Activated naive CD8-positive, alpha-beta T cell treated with anti-CD3 and anti-CD28 coated beads, Interleukin-2, amount 50 U/mL, for 24 hours (primary cell): ENCODE measurements at regions not wholly inside any gene's neighbourhood (a gene's known extent, or its start where the extent isn't known, plus 50 kb on each side); places are given as distances from the start of the nearest gene placed in this dataset.
"Not testable (repeated sequence)": the region's sequence is repeated elsewhere in the genome, so short reads cannot be mapped to it uniquely, and the experiment has no call there.

Source experiments
- ATAC-seq: fragments of 150-1000 bp; cut with Tn5 transposase; one replicate; pipeline ENCODE4 v1.10.0; 2021
- DNase-seq: peaks from one replicate; pipeline ENCODE4 v3.0.0; 2021
- H3K27ac Mint-ChIP-seq: one replicate; pipeline ENCODE4 v1.8.0; 2021; ENCODE audit warnings: mild to moderate bottlenecking, mixed read lengths
- H3K27me3 Mint-ChIP-seq: one replicate; pipeline ENCODE4 v1.8.0; 2021; ENCODE audit warnings: mixed read lengths
- H3K36me3 Mint-ChIP-seq: one replicate; pipeline ENCODE4 v1.8.0; 2021; ENCODE audit warnings: low read depth, mixed read lengths
- H3K4me1 Mint-ChIP-seq: one replicate; pipeline ENCODE4 v1.8.0; 2021; ENCODE audit warnings: mixed read lengths
- H3K4me3 Mint-ChIP-seq: one replicate; pipeline ENCODE4 v1.8.0; 2021; ENCODE audit warnings: mild to moderate bottlenecking, moderate library complexity, mixed read lengths
- H3K9me3 Mint-ChIP-seq: one replicate; pipeline ENCODE4 v1.8.0; 2021; ENCODE audit warnings: mixed read lengths

GRCh38 chr7:20916311-20916710, 129.6 kb upstream of the SP8 start:
- ATAC-seq (no peak), DNase-seq (no peak)
- Mint-ChIP-seq H3K36me3 (no peaks in the 10 kb centered on the region), H3K4me3 (no peak overlapping the region), H3K9me3 (no peaks in the 10 kb centered on the region), H3K27ac (no peak overlapping the region), H3K27me3 (no peaks in the 10 kb centered on the region), H3K4me1 (no peaks in the 10 kb centered on the region)

DNA sequence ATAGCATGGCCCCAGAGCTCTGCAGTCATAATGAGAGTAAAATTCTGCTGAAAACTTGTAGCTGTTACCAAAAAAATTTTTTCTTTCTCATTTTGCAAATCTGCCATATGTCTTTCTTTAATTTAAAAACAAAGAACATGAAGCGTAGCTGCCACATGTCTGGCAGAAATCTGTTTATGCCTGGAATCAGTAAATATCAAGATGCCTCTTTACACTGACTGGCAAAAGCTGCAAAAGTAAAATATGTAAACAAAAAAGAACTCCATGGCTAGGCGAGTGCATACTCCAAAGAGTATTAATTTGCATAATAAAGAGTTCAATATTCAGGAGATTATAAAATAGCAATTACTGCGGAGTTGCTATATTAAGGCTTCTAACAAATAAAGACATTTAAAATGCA, 130.9 kb upstream of the SP8 start:
- no peaks in the 10 kb centered on the region for H3K36me3 Mint-ChIP-seq
- H3K27me3 Mint-ChIP-seq, result peaks cover 2% of the 10 kb centered on the region
- DNase-seq, result no peak
- no peak for ATAC-seq
- no peak overlapping the region for H3K4me3 Mint-ChIP-seq
- no peak overlapping the region for H3K27ac Mint-ChIP-seq
- H3K9me3 Mint-ChIP-seq, result peaks cover 4% of the 10 kb centered on the region
- H3K4me1 Mint-ChIP-seq, result no peaks in the 10 kb centered on the region

DNA sequence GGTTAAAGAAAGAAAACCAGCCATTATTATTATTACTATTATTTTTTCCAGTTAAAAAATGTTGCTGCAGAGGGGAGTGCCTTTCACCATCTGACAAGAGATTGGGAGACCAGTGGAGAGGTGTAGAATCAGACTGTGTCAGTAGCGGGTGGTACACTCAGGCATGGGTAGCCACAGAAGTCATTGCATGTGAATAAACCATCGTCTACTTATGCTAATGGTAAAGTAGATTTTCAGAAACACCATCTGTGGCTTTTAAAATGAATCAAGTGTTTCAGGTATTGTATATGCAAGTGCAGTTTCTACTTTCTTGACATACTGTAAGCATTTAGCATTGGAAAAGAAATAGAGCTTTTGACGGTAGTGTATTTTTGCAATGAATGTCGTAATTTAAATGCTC, 131.5 kb upstream of the SP8 start:
- H3K9me3 Mint-ChIP-seq, result peaks cover 4% of the 10 kb centered on the region
- H3K4me3 Mint-ChIP-seq, result no peak overlapping the region
- H3K27me3 Mint-ChIP-seq, result peaks cover 2% of the 10 kb centered on the region
- ATAC-seq (no peak), DNase-seq (no peak)
- H3K4me1 Mint-ChIP-seq, result no peaks in the 10 kb centered on the region
- H3K27ac Mint-ChIP-seq, result no peak overlapping the region
- no peaks in the 10 kb centered on the region for H3K36me3 Mint-ChIP-seq

DNA sequence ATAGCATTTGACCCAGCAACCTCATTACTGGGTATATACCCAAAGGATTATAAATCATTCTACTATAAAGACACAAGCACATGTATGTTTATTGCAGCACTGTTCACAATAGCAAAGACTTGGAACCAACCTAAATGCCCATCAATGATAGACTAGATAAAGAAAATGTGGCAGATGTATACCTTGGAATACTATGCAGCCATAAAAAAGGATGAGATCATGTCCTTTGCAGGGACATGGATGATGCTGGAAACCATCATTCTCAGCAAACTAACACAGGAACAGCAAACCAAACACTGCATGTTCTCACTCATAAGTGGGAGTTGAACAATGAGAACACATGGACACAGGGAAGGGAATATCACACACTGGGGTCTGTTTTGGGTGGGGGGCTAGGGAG, 140.5 kb upstream of the SP8 start:
- H3K27me3 Mint-ChIP-seq, H3K27ac Mint-ChIP-seq, ATAC-seq, H3K4me1 Mint-ChIP-seq, DNase-seq, H3K4me3 Mint-ChIP-seq, H3K36me3 Mint-ChIP-seq: not testable (repeated sequence)
- H3K9me3 Mint-ChIP-seq, result peaks cover 11% of the 10 kb centered on the region

- DNase-seq, result no peak
- Mint-ChIP-seq H3K4me3 (no peak overlapping the region), H3K27ac (no peak overlapping the region), H3K9me3 (peaks cover 7% of the 10 kb centered on the region), H3K36me3 (no peaks in the 10 kb centered on the region), H3K4me1 (no peaks in the 10 kb centered on the region), H3K27me3 (no peaks in the 10 kb centered on the region)
- ATAC-seq, result no peak
Measured at GRCh38 chr7:20927976-20928375, 141.3 kb upstream of the SP8 start.

DNA sequence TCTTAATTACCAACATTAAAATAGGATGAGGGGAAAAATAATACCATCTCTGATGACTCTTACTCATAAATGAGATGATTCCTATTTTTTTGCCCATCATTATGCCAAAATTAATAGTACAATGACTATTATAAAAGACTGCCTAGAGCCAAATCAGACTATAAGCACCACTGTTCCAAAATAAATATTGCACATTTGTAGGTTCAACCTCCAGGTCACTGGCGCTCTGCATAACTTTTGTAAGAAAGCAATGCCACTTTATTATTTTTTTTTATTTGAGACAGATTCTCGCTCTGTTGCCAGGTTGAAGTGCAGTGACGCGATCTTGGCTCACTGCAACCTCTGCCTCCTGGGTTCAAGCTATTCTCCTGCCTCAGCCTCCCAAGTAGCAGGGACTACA, 142.5 kb upstream of the SP8 start:
- peaks cover 7% of the 10 kb centered on the region for H3K9me3 Mint-ChIP-seq
- ATAC-seq (no peak), DNase-seq (no peak)
- H3K4me1 Mint-ChIP-seq, result no peaks in the 10 kb centered on the region
- no peaks in the 10 kb centered on the region for H3K27me3 Mint-ChIP-seq
- H3K36me3 Mint-ChIP-seq, result no peaks in the 10 kb centered on the region
- no peak overlapping the region for H3K4me3 Mint-ChIP-seq
- no peak overlapping the region for H3K27ac Mint-ChIP-seq

GRCh38 chr7:20931739-20932138, 145.1 kb upstream of the SP8 start:
- DNase-seq (no peak), ATAC-seq (no peak)
- Mint-ChIP-seq H3K27me3 (no peaks in the 10 kb centered on the region), H3K9me3 (no peaks in the 10 kb centered on the region), H3K36me3 (no peaks in the 10 kb centered on the region), H3K27ac (no peak overlapping the region), H3K4me3 (no peak overlapping the region), H3K4me1 (no peaks in the 10 kb centered on the region)

DNA sequence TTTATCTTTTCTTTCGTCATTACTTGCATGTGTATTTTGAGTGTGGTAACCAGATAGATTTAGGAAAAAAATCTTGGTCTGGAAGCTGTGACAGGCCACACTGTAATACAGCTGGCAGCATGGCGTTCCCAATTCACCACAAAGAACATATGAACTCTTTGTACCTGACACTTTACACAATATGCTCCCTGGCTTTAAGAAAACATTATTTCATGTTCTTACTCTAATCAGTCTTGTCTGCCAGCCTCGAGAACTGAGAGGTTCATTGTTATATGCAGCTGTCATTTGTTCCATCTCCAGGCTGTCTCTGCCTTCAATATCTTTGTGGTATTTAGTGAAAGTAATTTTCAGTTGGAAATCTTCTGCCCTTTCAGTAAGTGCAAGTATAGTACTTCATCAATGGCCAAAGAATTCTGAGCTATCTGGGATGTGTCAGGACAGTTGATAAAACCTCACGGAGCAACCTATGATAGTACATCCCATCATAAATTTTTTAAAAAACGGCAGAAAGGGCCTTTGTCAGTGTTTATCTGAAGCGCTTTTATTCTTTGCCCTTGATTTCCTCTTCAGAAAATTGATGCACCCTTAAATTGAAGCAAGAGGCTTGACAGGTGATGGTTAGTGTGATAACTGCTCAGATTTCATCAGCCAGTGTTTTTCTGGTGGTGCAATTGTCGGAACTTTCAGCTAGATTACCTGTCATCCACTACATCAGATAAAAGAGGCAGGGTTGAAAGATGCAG, 146.3 kb upstream of the SP8 start:
- Mint-ChIP-seq H3K4me3 (no peak overlapping the region), H3K9me3 (no peaks in the 10 kb centered on the region), H3K4me1 (no peaks in the 10 kb centered on the region), H3K27ac (no peak overlapping the region), H3K36me3 (no peaks in the 10 kb centered on the region), H3K27me3 (peaks cover 2% of the 10 kb centered on the region)
- DNase-seq, result no peak
- ATAC-seq, result no peak

DNA sequence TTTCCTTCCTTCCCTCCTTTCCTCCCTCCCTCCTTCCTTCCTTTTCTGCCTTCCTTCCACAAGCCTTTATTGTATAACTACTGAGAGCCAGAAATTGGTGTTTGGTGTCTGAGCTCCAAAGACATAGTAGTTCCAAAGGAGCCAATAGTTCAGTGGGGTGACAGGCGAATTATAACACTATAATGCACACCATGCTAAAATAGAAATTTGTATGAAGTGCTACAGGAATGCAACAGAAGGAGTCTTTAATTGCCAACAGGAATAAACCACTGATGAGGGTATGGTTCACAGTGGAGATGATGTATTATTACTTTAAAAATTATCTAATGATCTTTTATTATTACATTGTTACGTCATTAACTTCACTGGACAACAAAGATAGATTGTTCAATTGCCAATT, 158.8 kb upstream of the SP8 start:
- Mint-ChIP-seq H3K27ac (no peak overlapping the region), H3K36me3 (no peaks in the 10 kb centered on the region), H3K27me3 (no peaks in the 10 kb centered on the region), H3K4me1 (no peaks in the 10 kb centered on the region), H3K4me3 (no peak overlapping the region), H3K9me3 (peaks cover 14% of the 10 kb centered on the region)
- ATAC-seq, result no peak
- DNase-seq, result no peak

DNA sequence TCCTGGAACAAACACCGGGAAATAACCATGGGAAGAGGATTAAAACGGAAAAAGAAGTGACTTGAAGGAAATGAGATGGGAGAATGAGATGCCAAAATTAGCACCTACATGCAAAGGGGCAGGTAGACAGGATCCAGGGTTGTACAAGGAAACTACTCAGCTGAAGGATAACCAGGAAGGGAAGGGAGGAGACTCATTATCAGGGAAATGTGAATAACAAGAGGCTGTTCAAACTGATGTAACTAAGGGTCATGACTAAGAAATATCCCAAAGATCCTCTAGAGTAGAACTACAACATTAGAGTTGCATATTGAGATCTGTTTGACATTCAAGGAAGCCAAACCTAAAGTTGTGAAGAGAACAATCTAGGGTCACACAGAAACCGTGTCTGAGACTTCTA, 166.2 kb upstream of the SP8 start:
- DNase-seq (no peak), ATAC-seq (no peak)
- H3K27me3 Mint-ChIP-seq, result no peaks in the 10 kb centered on the region
- H3K36me3 Mint-ChIP-seq, result no peaks in the 10 kb centered on the region
- H3K9me3 Mint-ChIP-seq, result peaks cover 8% of the 10 kb centered on the region
- H3K27ac Mint-ChIP-seq, result no peak overlapping the region
- no peak overlapping the region for H3K4me3 Mint-ChIP-seq
- H3K4me1 Mint-ChIP-seq, result no peaks in the 10 kb centered on the region

GRCh38 chr7:20954711-20955619, 168.3 kb upstream of the SP8 start:
- Mint-ChIP-seq H3K4me3 (no peak overlapping the region), H3K9me3 (no peaks in the 10 kb centered on the region), H3K36me3 (no peaks in the 10 kb centered on the region), H3K27ac (no peak overlapping the region), H3K4me1 (no peaks in the 10 kb centered on the region), H3K27me3 (no peaks in the 10 kb centered on the region)
- DNase-seq (no peak), ATAC-seq (no peak)

DNA sequence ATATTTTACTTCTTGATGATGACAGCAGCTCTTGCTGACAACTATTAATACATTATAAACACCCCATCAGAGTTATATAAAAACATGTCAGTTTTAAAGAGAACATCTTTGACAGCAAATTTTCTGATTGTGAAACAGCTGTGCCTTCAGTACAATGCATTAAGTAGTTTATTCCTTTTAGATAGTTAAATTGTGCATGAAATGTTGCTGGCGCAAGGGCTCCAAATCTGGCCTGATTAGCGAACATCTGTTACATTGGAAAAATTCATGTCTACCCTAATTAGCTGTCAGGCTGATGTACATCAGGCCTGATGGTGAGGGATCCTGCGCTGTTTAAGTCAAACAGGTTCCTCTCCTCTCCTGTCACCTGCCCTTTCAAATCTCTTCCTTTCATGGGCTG, 171.9 kb upstream of the SP8 start:
- H3K4me1 Mint-ChIP-seq, result no peaks in the 10 kb centered on the region
- H3K27ac Mint-ChIP-seq, result no peak overlapping the region
- no peak for DNase-seq
- no peak overlapping the region for H3K4me3 Mint-ChIP-seq
- no peaks in the 10 kb centered on the region for H3K27me3 Mint-ChIP-seq
- ATAC-seq, result no peak
- H3K9me3 Mint-ChIP-seq, result no peaks in the 10 kb centered on the region
- no peaks in the 10 kb centered on the region for H3K36me3 Mint-ChIP-seq

DNA sequence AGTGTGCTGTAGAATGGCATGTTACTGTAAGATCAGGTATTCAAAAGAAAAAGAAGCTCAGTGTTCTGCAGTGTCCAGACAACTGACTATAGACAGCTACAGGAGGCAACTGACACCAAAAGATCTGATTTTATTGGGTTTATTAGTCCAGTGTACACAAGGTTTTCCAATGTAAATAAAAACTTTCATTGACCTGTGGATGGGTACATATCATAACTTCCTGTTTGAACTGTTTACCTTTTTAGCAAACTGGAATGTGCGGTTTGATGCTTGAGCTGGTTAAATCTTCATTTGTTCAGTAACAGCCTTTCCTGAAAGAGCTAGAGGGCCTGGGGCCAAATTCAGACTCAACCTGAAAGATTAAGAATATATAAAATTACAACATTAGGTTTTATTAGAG, 172.6 kb upstream of the SP8 start:
- no peaks in the 10 kb centered on the region for H3K4me1 Mint-ChIP-seq
- H3K36me3 Mint-ChIP-seq, result no peaks in the 10 kb centered on the region
- no peak overlapping the region for H3K4me3 Mint-ChIP-seq
- DNase-seq, result no peak
- no peaks in the 10 kb centered on the region for H3K9me3 Mint-ChIP-seq
- no peaks in the 10 kb centered on the region for H3K27me3 Mint-ChIP-seq
- ATAC-seq, result no peak
- H3K27ac Mint-ChIP-seq, result no peak overlapping the region

GRCh38 chr7:20963556-20964280, 177.0 kb upstream of the SP8 start:
- DNase-seq (no peak), ATAC-seq (no peak)
- Mint-ChIP-seq H3K27me3 (no peaks in the 10 kb centered on the region), H3K36me3 (no peaks in the 10 kb centered on the region), H3K9me3 (peaks cover 6% of the 10 kb centered on the region), H3K4me1 (no peaks in the 10 kb centered on the region), H3K4me3 (no peak overlapping the region), H3K27ac (no peak overlapping the region)
